GM21447 (cell line): ENCODE measurements at regions not wholly inside any gene's neighbourhood (a gene's known extent, or its start where the extent isn't known, plus 50 kb on each side); places are given as distances from the start of the nearest gene placed in this dataset.

ENCODE experiments used
- ATAC-seq: cut with Tn5 transposase; IDR thresholded peaks from one replicate; pipeline ENCODE4 v1.9.1; 2021; ENCODE audit not compliant: unreplicated experiment

DNA sequence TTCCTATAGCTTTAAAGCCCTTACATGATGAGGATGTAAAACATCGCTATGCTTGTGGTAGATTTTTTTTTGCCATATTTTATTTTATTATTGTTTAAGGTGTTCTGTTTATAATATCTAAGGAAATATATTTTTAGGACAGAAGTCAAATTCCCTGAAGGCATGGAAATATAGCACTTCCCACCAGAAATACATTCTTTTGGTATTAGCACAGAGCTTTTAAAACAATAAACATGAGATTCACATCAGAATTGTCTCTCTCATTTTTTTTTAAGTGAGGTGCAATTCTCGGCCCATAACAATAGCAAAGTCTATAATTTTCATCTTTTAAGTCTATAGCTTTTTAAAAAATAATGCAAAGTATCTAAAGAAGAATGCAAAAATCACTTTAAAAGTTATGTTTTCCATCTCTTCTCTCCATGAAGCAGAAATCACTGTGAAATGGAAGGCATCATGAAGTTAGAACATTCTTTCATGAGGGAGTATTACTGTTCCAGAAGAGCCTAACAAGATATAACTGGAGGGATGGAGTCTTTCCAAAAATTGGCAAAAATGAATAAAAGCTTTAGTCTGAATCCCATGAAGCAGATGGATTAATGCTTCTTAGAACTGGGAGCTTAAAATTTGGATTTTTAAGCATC, 283.6 kb upstream of the TRIB2 start:
- no peak for ATAC-seq

DNA sequence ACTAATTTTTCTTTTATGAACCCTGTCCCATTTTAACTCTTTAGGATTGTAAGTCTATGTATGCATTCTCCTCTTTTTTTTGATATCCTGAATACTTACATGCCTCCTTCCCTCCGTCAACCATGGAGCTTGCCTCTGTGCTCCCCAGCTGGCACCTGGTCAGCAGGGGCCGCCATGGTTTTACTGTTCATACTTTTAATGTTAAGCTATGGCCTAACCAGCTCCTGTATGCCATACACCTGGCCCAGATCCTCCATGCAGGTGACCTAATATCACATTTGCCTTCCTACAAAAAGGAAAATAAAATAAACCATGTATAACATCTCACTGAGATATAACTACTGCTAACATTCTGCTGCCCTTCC, 283.1 kb upstream of the TRIB2 start:
- no peak for ATAC-seq

- no peak for ATAC-seq
Observed at GRCh38 chr2:12434630-12435098, 282.1 kb upstream of the TRIB2 start.

- ATAC-seq = no peak
Observed at GRCh38 chr2:12435430-12436222, 281.1 kb upstream of the TRIB2 start.

DNA sequence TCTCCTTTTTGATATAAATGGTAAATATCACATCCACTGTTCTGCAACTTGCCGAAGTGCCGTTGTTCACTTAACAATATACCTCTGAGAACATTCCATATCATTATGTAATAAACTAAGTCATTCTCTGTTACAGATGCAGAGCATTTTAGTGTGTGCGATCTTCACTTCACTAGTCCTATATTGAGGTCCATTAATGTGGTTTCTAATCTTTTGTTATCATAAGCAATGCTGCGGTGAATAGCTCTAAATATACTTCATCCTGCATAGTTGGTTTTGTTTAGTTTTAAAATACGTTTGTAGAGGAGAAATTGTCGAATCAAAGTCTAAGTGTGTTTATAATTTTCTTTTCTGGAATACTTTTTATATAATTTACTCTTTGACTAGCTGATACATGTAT, 280.3 kb upstream of the TRIB2 start:
- no peak for ATAC-seq

DNA sequence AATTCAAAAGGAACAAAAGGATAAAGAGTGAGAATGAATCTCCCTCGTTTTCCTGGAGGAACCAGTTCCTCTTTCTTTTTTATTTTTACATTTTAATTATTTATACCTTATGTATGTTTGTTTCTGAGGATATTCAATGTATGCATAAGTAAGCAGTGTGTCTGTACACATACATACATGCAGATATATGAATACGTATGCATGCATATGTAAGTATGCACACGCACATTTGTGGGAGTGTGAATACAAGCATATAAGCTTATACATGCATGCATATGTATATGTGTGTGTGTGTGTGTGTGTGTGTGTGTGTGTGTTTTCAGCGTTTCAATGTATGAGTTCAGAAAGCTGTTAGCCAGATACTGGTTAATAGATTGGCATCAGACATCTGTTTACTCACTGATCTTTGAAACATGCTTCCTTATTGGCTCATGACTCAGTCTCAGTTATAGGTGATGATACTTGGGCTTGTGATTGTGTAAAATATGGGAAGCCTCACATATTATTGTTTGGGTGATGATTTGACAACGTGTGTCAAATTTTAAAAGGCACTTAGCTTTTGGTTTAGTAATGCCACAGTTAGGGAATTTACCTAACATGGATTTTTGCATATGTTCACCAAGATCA, 279.7 kb upstream of the TRIB2 start:
- no peak for ATAC-seq

DNA sequence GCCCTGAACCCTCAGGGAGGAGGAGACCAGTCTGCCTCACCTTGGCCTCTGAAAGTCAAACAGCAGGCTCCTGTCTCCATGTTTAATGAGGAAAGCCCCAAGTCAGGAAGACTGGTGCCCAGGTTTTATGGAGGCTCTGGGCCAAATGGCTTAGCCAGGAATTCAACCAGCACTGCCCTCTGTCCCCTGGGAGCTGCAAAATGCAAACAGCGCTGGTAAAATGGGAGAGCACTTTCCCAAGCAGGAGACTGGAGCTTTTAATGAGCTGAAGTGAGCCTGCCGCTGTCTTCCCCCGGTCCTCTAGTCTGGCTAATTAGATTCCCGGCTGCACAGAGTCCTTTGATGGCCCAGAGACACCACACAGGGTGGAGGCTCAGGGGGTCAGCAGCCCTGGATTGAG, 276.0 kb upstream of the TRIB2 start:
- ATAC-seq = no peak

DNA sequence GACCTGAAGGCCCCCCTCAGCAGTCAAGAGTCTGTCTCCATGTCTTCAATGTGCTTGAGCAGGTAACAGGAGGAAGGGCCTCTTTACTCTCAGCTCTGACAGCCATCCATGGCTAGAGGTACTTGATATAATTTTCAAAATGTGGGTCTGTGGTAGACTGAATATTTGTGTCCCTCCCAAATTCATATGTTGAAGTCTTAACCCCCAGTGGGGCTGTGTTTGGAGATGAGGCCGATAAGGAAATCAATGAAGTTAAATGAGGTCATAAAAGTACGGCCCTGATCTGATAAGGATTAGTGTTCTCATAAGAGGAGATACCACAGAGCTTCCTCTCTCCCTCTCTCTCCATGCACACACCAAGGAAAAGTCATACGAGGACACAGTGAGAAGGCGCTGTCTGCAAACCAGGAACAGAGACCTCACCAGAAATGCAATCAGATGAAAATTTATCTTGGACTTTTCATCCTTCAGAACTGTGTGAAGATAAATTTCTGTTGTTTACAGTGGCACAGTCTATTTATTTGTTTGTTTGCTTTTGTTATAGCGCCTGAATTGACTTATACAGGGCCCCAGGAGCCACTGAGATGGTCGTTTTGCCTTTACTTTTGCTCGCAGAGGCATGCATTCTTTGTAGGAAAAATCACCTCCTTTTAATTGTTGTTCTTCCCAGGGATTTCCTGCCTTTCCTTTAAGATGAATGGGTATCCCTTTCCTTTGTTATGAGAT, 274.8 kb upstream of the TRIB2 start:
- ATAC-seq = no peak

DNA sequence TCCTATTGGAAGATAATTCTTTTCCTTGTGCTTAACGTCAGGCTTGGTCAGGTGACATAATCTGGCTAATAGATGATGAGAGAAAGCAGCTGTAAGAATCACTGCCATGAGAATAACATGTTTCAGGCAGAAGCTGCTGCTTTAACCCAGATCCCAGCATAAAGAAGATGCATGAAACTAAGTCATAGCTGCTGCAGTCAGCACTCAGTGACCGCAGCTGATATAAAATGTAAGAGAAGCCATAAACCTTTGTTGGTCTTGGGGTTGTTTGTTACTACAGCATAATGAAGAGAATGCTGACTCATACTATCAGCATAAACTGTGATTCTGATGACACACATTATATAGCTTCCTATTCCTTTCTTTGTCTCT, 274.3 kb upstream of the TRIB2 start:
- no peak for ATAC-seq

DNA sequence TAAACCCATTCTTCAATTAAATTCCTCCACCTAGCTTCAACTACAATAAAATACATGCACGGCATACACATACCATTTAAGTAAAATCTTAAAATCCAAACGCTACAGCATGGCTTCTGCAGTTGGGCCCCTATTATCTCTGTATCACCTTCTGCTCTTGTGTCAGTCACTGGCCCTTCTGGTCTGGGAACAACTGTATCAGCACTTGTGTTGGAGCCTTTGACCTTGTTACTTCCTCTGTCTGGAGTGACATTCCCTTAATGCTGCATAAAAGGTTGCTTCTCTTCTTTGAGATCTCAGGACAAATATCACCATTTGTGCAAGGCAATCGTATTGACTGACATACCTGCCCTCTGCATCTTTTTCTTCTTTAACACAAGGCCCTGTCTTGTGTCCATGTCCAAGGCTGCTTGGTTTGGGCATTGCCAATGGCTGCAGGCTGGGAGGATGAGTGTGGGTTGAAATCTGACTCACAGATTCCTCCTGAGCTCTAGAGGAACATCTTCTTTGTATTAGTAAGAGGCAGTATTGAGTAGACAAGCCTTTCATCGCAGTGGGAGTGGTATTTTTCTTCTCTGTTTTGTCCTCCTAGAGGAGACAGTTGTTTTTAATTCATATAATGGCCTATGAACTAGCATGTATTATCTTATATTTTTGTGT, 267.8 kb upstream of the TRIB2 start:
- ATAC-seq = no peak

DNA sequence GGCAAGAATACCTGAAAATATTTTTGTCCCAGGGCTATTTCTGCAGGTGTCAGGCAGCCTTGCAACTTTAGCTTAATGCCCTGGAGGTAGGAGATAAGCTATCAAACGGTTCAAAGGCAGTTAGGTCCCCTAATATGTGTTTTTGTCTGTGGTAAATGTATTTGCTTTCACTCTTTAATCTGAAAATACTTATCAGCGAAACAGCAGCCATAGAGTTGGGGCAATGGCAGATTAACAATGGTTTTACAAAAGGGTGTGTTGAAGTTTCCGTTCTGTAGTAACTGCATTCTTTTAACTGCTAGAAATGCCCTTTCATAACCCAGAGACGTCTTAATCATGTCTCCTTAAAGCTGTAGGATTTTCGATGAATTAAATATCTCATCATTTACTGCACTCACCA, 265.0 kb upstream of the TRIB2 start:
- no peak for ATAC-seq

- ATAC-seq = no peak
Observed at GRCh38 chr2:12452185-12452584, 264.6 kb upstream of the TRIB2 start.

GRCh38 chr2:12453731-12454130, 263.0 kb upstream of the TRIB2 start:
- ATAC-seq = no peak

DNA sequence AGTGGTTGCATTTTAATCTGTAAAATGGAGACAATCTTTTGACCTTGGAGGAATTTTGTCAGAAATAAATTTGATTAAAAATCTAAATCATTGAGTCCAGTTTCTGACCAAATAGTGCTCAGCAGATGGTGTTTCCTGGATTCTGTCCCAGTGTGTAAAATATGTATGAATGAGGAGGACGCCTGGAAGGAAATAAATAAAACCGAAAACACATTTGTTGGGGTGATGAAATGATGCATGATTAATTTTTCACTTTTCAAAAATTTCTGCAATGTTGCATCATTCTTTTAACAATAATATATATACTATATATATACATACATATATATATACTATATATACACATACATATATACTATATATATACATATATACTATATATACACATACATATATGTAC, 261.1 kb upstream of the TRIB2 start:
- ATAC-seq = no peak

DNA sequence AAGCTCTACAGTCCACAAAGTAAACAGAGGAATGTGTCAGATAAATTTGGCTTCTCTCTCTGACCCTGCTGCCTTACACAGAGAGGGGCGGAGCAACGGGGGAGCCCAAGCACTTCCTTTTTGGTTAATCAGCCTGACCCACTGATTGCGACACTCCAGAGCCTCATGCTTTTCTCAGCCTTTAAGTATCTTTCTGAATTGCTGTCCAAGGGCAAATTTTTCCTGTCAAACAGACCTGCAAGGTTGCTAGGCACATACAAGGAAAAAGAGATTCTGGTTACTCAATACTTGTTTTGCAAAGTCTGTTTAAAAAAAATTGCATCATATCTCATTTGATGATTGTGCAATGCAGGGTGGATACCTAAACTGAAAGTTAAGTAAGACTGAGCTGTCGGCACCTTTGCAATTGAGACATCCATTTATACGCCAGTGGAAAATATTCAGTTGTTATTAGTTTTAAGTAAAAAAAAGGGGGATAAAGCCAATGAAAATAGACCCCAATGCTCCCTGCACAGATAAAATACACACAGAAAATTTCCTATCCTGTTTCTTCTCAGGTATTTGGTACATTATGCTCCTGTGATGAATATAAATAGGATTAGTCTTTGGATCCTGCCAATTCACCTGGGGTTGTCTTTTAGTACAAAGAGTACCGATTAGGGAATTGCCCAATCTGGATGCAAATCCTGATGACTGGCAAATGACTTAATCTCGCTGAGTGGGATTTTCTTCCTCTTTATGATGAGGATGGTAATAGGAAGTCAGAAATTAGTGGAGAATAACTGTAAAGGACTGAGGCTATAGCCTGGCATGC, 260.2 kb upstream of the TRIB2 start:
- ATAC-seq = peak; percentile 97

DNA sequence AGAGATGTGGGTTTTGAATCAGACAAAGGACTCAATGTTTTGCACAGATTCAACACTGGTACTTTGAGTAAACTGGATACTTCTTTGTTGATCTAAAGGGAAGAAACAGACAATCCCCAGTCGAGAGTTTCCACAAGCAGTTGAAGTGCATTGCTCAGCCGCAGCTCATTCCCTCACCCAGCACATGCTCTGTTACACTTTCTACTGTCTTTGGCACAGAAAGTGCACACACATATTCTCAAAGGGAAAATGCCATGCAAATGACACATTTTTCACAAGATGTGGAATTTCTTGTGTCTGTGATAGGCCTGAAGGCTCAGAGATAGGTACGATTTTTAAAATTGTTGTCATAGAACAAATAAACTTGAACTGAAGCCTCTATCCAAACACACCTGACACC, 258.9 kb upstream of the TRIB2 start:
- no peak for ATAC-seq

- ATAC-seq = no peak
Observed at GRCh38 chr2:12463189-12463588, 253.5 kb upstream of the TRIB2 start.

DNA sequence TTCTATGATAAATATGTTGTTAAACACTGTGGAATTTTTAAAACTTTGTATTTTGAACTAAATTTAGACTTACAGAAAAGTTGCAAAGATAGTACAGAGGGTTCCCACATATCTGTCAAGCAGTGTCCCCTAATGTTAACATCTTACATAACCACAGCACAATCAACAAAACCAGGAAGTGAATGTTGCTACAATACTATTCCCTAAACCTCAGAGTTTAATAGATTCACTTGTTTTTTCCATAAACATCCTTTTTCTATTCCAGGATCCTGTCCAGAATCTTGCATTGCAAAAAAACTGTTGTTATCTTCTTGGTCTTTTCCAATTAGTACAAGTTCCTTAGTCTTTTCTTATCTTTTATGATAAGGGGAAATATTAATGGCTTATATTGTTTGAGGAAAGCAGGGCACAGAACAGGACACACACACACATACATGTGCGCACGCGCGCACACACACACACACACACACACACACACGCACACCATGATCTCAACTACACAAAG, 251.1 kb upstream of the TRIB2 start:
- no peak for ATAC-seq

GRCh38 chr2:12467303-12467702, 249.4 kb upstream of the TRIB2 start:
- no peak for ATAC-seq

DNA sequence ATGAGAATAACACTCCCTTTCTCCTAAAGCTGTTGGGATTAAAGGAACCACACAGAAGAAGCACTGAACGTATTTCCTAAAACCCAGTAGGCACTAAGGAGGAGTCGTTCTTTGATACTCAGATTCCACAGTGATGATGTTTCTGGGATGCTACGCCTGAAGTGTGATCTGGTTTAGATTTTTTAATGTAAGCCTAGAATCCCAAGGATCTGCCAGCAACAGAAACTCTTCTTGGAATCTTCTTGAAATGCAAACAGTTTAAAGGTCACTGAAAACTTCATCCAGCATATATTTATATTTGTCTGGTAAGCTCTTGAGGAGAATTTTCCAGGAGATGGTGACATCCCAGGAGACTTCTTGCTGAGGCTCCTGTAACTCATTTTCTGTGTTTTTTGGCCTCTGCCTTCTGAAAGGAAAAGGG, 247.6 kb upstream of the TRIB2 start:
- ATAC-seq = no peak
